AG04449 (cell line): ENCODE measurements at regions not wholly inside any gene's neighbourhood (a gene's known extent, or its start where the extent isn't known, plus 50 kb on each side); places are given as distances from the start of the nearest gene placed in this dataset.

Source experiments
- CTCF ChIA-PET: fragments of 350-600 bp; formaldehyde crosslinking; extraction: SDS; loops from one replicate; lab custom pipeline; 2021; ENCODE audit warnings: antibody characterized with exemption; lab: Yijun Ruan, JAX
- POLR2A ChIA-PET: fragments of 400-600, 350-600 bp; formaldehyde crosslinking; extraction: SDS; loops from one replicate; lab custom pipeline; 2020; ENCODE audit warnings: antibody characterized with exemption, inconsistent platforms; lab: Yijun Ruan, JAX
- DNase-seq: peaks from one replicate; pipeline ENCODE4 v3.0.0-alpha.2; 2010; ENCODE audit warnings: low read depth, low spot score
- H3K4me3 ChIP-seq: 2 replicates; pipeline ENCODE4 v1.5.1; 2011; ENCODE audit warnings: low read depth, mild to moderate bottlenecking, control low read depth, low read length
- CTCF ChIP-seq: IDR thresholded peaks from one replicate; pipeline ENCODE4 v1.5.1; 2011; ENCODE audit warnings: mild to moderate bottlenecking, moderate library complexity, low read length, control low read depth, inconsistent platforms; ENCODE audit not compliant: insufficient read depth; ENCODE audit errors: missing control alignments

DNA sequence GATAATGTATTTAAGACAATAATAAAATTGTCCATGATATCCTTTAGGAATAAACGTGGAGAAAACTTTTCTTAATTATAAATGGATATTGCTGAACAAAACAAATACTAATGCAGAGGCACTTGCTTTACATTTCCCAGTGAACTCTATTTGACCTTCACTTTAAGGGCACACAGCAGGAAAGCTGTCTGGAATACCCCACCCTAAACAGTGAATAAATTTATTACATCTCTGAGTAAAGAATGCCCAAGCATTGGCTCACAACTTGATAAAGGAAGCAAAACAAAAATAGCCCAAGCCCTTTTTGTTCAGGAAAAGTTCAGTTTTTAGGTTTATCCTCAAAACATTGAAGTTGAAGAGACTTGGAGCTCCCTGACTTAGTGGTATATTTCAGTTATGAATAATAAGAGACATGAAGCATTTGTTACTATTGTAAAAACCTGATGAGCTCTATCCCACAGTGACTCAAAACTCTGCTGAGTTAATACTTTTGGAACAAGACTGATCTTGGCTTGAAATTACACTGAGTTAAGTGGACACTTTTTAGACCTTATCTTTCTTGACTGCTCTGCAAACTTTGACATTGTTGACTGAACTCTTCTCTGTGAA, 353.9 kb downstream of the BCKDHB start:
- no peak for DNase-seq
- POLR2A ChIA-PET, result no interaction called here
- CTCF ChIA-PET, result no interaction called here
- no peak for TF ChIP-seq CTCF
- no peak overlapping the region for H3K4me3 ChIP-seq

- POLR2A ChIA-PET, result interaction anchor here (0.7 to 1.6 kb wide), 2 partner anchors 32 to 231 kb away, joined by 3 to 7 read pairs; no protein-coding TSS in a partner anchor
- no peak overlapping the region for H3K4me3 ChIP-seq
- TF ChIP-seq CTCF, result no peak
- CTCF ChIA-PET, result interaction anchor here (1.0 to 1.5 kb wide), 3 partner anchors 242 to 326 kb away, joined by 3 to 5 read pairs (median 3); no protein-coding TSS in a partner anchor
- peak; percentile 82 for DNase-seq
Observed at GRCh38 chr6:80457439-80457933, 351.0 kb downstream of the BCKDHB start.

GRCh38 chr6:80456724-80457438, 350.4 kb downstream of the BCKDHB start:
- no peak for DNase-seq
- POLR2A ChIA-PET, result interaction anchor here (0.7 to 1.6 kb wide), 2 partner anchors 32 to 230 kb away, joined by 3 to 7 read pairs; no protein-coding TSS in a partner anchor
- no peak overlapping the region for H3K4me3 ChIP-seq
- no peak for TF ChIP-seq CTCF
- CTCF ChIA-PET, result interaction anchor here (0.9 to 1.5 kb wide), 3 partner anchors 14 to 325 kb away, joined by 3 to 5 read pairs (median 3); no protein-coding TSS in a partner anchor

DNA sequence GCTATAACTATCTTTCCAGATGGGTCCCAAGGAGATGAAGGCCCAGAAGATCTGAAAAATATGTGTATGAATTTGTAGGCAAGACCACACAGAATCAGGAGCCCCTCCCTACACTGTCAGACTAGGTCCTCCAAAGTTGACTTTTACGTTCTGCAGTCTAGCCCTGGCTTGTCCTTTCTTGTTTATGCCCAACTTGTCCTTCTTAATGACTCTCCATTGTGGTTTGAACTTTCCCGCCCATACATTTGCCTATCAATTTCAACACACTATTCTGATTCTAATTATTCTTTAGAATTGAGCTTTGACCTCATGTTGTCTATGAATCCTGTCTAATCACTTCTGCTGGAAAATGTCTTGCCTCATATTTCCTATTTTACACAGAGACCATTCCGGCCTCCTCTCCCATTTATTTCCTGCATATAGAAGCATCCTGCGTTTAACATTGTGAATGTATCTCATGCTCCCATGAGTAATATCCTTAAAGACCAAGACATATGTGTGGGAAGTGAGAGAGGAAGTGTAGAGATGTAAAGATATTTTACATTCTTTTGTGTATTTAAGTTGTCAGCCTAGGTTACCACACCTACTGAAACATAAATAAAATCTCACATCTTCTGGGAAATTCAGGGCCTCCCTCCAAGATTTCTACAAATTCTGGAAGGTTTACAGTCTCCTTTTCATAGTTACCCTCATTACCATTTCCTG, 348.3 kb downstream of the BCKDHB start:
- CTCF ChIA-PET, result interaction anchor here (1.2 kb wide), 1 partner anchor 241 kb away, joined by 4 read pairs; no protein-coding TSS in a partner anchor
- no peak for TF ChIP-seq CTCF
- POLR2A ChIA-PET, result interaction anchor here (0.7 to 1.7 kb wide), 4 partner anchors 16 to 1297 kb away, joined by 3 to 12 read pairs (median 4); partner anchors contain the start of gene TENT5A
- H3K4me3 ChIP-seq, result no peak overlapping the region
- no peak for DNase-seq

DNA sequence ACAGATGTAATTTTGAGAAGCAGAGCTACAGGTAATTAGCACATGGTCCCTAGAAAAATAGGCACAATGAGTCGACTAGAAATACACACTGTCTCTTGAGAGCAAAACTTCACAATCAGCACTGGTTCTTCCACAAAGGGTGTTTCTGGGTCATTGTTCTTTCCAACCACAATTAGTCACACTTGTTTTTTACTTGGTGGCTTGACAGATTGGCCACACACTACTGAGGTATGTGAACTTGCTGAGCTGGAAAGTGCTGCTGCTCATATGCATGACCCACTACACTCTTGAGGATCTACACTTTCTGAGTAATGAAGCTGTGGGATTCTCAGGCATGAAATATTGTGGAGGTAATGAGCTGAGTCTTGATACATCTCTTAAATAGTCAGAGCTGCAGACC, 347.7 kb downstream of the BCKDHB start:
- DNase-seq, result peak; percentile 85
- H3K4me3 ChIP-seq, result no peak overlapping the region
- TF ChIP-seq CTCF, result no peak
- CTCF ChIA-PET, result interaction anchor here (1.2 kb wide), 1 partner anchor 240 kb away, joined by 4 read pairs; no protein-coding TSS in a partner anchor
- POLR2A ChIA-PET, result interaction anchor here (0.7 to 1.7 kb wide), 4 partner anchors 15 to 1298 kb away, joined by 3 to 12 read pairs (median 4); partner anchors contain the start of gene TENT5A
